Upper lobe of left lung (tissue), 6 donors: ENCODE measurements at regions not wholly inside any gene's neighbourhood (a gene's known extent, or its start where the extent isn't known, plus 50 kb on each side); places are given as distances from the start of the nearest gene placed in this dataset.

Experiments used
- ATAC-seq, 2 donors: fragments of 200-7000 bp; cut with Tn5 transposase; one replicate each; pipeline ENCODE4 v1.9.1; 2022; ENCODE audit warnings: mild to moderate bottlenecking in 2 of 2, moderate library complexity in 2 of 2; ENCODE audit not compliant: low FRiP score in 2 of 2
- DNase-seq, 2 donors: peaks; one replicate each; pipeline ENCODE4 v3.0.0-alpha.2; 2019 to 2020
- H3K27ac ChIP-seq, 4 donors: fragments of 200-600 bp; sonication (generic); one replicate each; pipeline ENCODE4 v1.5.1; 2016 to 2019
- H3K27me3 ChIP-seq, 4 donors: fragments of 200-600 bp; sonication (generic); one replicate each; pipeline ENCODE4 v1.5.1; 2017 to 2019
- H3K36me3 ChIP-seq, 4 donors: fragments of 200-600 bp; sonication (generic); one replicate each; pipeline ENCODE4 v1.5.1; 2016 to 2019
- H3K4me1 ChIP-seq, 4 donors: fragments of 200-600 bp; sonication (generic); one replicate each; pipeline ENCODE4 v1.5.1; 2018 to 2019
- H3K4me3 ChIP-seq, 4 donors: fragments of 200-600 bp; sonication (generic); one replicate each; pipeline ENCODE4 v1.5.1; 2017 to 2019; ENCODE audit warnings: mild to moderate bottlenecking in 2 of 4, moderate library complexity in 1 of 4
- H3K9me3 ChIP-seq, 4 donors: fragments of 200-600 bp; sonication (generic); one replicate each; pipeline ENCODE4 v1.5.1; 2018 to 2019
- CTCF ChIP-seq, 6 experiments: fragments of 450-650 bp in 4 of 6; fragments of 200-600 bp in 2 of 6; sonication (generic) in 2 of 6; IDR thresholded peaks; one replicate each; pipeline ENCODE4 v1.5.1; 2016 to 2019; ENCODE audit warnings: antibody characterized with exemption in 6 of 6
- EP300 ChIP-seq, 4 donors: sonication (generic); formaldehyde crosslinking; IDR thresholded peaks; one replicate each; pipeline ENCODE4 v1.5.1; 2017; ENCODE audit warnings: antibody characterized with exemption in 4 of 4, control low read depth in 2 of 4
- POLR2A ChIP-seq, 4 donors: fragments of 450-650 bp; IDR thresholded peaks; one replicate each; pipeline ENCODE4 v1.5.1; 2016 to 2017; ENCODE audit warnings: antibody characterized with exemption in 4 of 4, mild to moderate bottlenecking in 2 of 4
- POLR2AphosphoS5 ChIP-seq, 2 donors: sonication (generic); formaldehyde crosslinking; IDR thresholded peaks; one replicate each; pipeline ENCODE4 v1.5.1; 2017; ENCODE audit warnings: antibody characterized with exemption in 2 of 2
- WGBS, 2 donors: methylation state at CpG; one replicate each; pipeline ENCODE4 v1.1.5; 2017 to 2018; 5-methylcytosine and 5-hydroxymethylcytosine counted together
- donor health status: DM: no; HTN: no; CAD: no; lungs with moderate emphysema.
- donor health status: DM: no; HTN: yes; CAD: no; lungs with severe emphysema.

GRCh38 chr2:236776206-236776605, 206.6 kb downstream of the ACKR3 start:
- Histone ChIP-seq H3K4me1 (no peaks in the 10 kb centered on the region), H3K4me3 (no peak overlapping the region), H3K36me3 (no peaks in the 10 kb centered on the region), H3K9me3 (no peaks in the 10 kb centered on the region), H3K27me3 (no peaks in the 10 kb centered on the region), H3K27ac (no peak overlapping the region)
- TF ChIP-seq POLR2A (IDR thresholded peaks at IDR 0.05) (no peak), CTCF (IDR thresholded peaks at IDR 0.05) (no peak), POLR2AphosphoS5 (IDR thresholded peaks at IDR 0.05) (no peak), EP300 (IDR thresholded peaks at IDR 0.05) (no peak)
- 89 to 91% methylated on average over 10 of the region's 10 CpGs for WGBS, 2 donors
- DNase-seq (no peak), ATAC-seq (no peak)

GRCh38 chr2:236776695-236777251, 207.1 kb downstream of the ACKR3 start:
- Histone ChIP-seq H3K4me3 (no peak overlapping the region), H3K27me3 (no peaks in the 10 kb centered on the region), H3K36me3 (no peaks in the 10 kb centered on the region), H3K9me3 (no peaks in the 10 kb centered on the region), H3K4me1 (no peaks in the 10 kb centered on the region), H3K27ac (no peak overlapping the region)
- WGBS, 2 donors = 84 to 92% methylated on average over 8 of the region's 8 CpGs
- TF ChIP-seq EP300 (IDR thresholded peaks at IDR 0.05) (no peak), CTCF (IDR thresholded peaks at IDR 0.05) (no peak), POLR2A (IDR thresholded peaks at IDR 0.05) (no peak), POLR2AphosphoS5 (IDR thresholded peaks at IDR 0.05) (no peak)
- ATAC-seq = peak in 1 of 2 donors; percentile 31
- DNase-seq = no peak

GRCh38 chr2:236777408-236777807, 207.8 kb downstream of the ACKR3 start:
- DNase-seq (no peak), ATAC-seq (no peak)
- 94 to 96% methylated on average over 8 of the region's 8 CpGs for WGBS, 2 donors
- no peaks in the 10 kb centered on the region for H3K9me3 ChIP-seq
- H3K4me3 ChIP-seq = no peak overlapping the region
- H3K4me1 ChIP-seq = no peaks in the 10 kb centered on the region
- H3K27me3 ChIP-seq = no peaks in the 10 kb centered on the region
- no peaks in the 10 kb centered on the region for H3K36me3 ChIP-seq
- TF ChIP-seq CTCF (IDR thresholded peaks at IDR 0.05) (no peak), POLR2A (IDR thresholded peaks at IDR 0.05) (no peak), EP300 (IDR thresholded peaks at IDR 0.05) (no peak), POLR2AphosphoS5 (IDR thresholded peaks at IDR 0.05) (no peak)
- H3K27ac ChIP-seq = no peak overlapping the region

GRCh38 chr2:236781933-236782816, 212.6 kb downstream of the ACKR3 start:
- DNase-seq (no peak), ATAC-seq (no peak)
- H3K9me3 ChIP-seq = no peaks in the 10 kb centered on the region
- no peaks in the 10 kb centered on the region for H3K4me1 ChIP-seq
- no peaks in the 10 kb centered on the region for H3K27me3 ChIP-seq
- H3K4me3 ChIP-seq = no peak overlapping the region
- TF ChIP-seq POLR2A (IDR thresholded peaks at IDR 0.05) = no peak
- no peak for TF ChIP-seq POLR2AphosphoS5 (IDR thresholded peaks at IDR 0.05)
- no peak for TF ChIP-seq CTCF (IDR thresholded peaks at IDR 0.05)
- TF ChIP-seq EP300 (IDR thresholded peaks at IDR 0.05) = no peak
- H3K36me3 ChIP-seq = no peaks in the 10 kb centered on the region
- no peak overlapping the region for H3K27ac ChIP-seq
- WGBS, 2 donors = 85 to 89% methylated on average over 17 of the region's 17 CpGs
